A172 (cell line): ENCODE measurements at regions not wholly inside any gene's neighbourhood (a gene's known extent, or its start where the extent isn't known, plus 50 kb on each side); places are given as distances from the start of the nearest gene placed in this dataset.

Source experiments
- DNase-seq: peaks from one replicate; pipeline ENCODE4 v3.0.0-alpha.2; 2015; ENCODE audit warnings: low spot score

GRCh38 chr13:95447814-95448213 lies 104.7 kb upstream of the CLDN10 start:
- DNase-seq, result no peak

GRCh38 chr13:95451656-95452055 lies 100.9 kb upstream of the CLDN10 start:
- no peak for DNase-seq

GRCh38 chr13:95452375-95452774 lies 100.1 kb upstream of the CLDN10 start:
- no peak for DNase-seq

GRCh38 chr13:95455782-95456181 lies 96.7 kb upstream of the CLDN10 start:
- no peak for DNase-seq

GRCh38 chr13:95456815-95457214 lies 95.7 kb upstream of the CLDN10 start:
- no peak for DNase-seq

- DNase-seq, result no peak
These were observed 95.2 kb upstream of the CLDN10 start for GRCh38 chr13:95457294-95457693.

GRCh38 chr13:95462801-95463200 lies 89.7 kb upstream of the CLDN10 start:
- no peak for DNase-seq

- DNase-seq, result no peak
These were observed 89.0 kb upstream of the CLDN10 start for GRCh38 chr13:95463531-95463930.

- DNase-seq, result no peak
These were observed 81.8 kb upstream of the CLDN10 start for GRCh38 chr13:95470574-95471366.

- no peak for DNase-seq
These were observed 80.6 kb upstream of the CLDN10 start for GRCh38 chr13:95471960-95472359.

- DNase-seq, result no peak
These were observed 77.5 kb upstream of the CLDN10 start for GRCh38 chr13:95474992-95475391.

- DNase-seq, result no peak
These were observed 75.3 kb upstream of the CLDN10 start for GRCh38 chr13:95477187-95477586.

- no peak for DNase-seq
These were observed 72.8 kb upstream of the CLDN10 start for GRCh38 chr13:95479731-95480130.

GRCh38 chr13:95480131-95480545 lies 72.4 kb upstream of the CLDN10 start:
- DNase-seq, result no peak

- peak; percentile 14 for DNase-seq
These were observed 71.4 kb upstream of the CLDN10 start for GRCh38 chr13:95480791-95481780.

- DNase-seq, result no peak
These were observed 68.5 kb upstream of the CLDN10 start for GRCh38 chr13:95484052-95484451.

GRCh38 chr13:95485045-95485517 lies 67.4 kb upstream of the CLDN10 start:
- DNase-seq, result peak; percentile 24

- no peak for DNase-seq
These were observed 66.9 kb upstream of the CLDN10 start for GRCh38 chr13:95485518-95486144.

- no peak for DNase-seq
These were observed 60.3 kb upstream of the CLDN10 start for GRCh38 chr13:95492044-95492801.

GRCh38 chr13:95494082-95494681 lies 58.3 kb upstream of the CLDN10 start:
- peak; percentile 52 for DNase-seq

- no peak for DNase-seq
These were observed 56.0 kb upstream of the CLDN10 start for GRCh38 chr13:95496485-95496884.
